ENCODE measurements at regions not wholly inside any gene's neighbourhood (a gene's known extent, or its start where the extent isn't known, plus 50 kb on each side); places are given as distances from the start of the nearest gene placed in this dataset.

DNA sequence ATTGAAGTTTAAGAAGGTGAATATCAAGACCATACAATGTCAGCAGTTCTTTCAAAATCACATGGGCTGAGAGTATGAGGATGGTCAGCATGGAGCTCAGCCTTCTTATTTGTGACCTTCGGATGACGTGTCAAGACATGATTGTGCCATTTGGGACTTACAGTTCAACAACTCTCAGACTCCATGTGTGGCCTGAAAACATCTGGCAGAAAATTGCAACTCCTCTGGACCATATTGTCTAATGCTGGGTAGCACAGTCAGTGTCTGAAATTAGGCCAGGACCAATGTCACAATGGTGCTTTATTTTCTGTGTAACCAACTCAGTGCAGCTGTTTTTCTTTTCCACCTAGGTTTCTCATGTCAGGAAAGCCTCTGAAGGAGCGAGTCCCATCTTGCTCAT is 483.5 kb upstream of the PKN2 start:
- H2BK15ac ChIP-seq (ENCODE audit: low read length), result no peak overlapping the region
- no peak overlapping the region for H3K4ac ChIP-seq (ENCODE audit: low read length)
- H2AFZ ChIP-seq (ENCODE audit: low read length), result no peak overlapping the region
- H4K91ac ChIP-seq (ENCODE audit: low read depth, low read length, poor library complexity), result no peak overlapping the region
- no peaks in the 10 kb centered on the region for H3K4me1 ChIP-seq (ENCODE audit: control insufficient read depth in 2 of 2, insufficient read depth in 1 of 2, low read depth in 1 of 2, low read length in 2 of 2)
- WGBS, 2 donors (ENCODE audit: extremely low coverage in 2 of 2, insufficient read length in 2 of 2, insufficient replicate concordance in 1 of 2), result no CpG with 5 or more reads among the region's 3 CpGs
- no peak overlapping the region for H3K4me3 ChIP-seq (ENCODE audit: low read length in 2 of 2)
- no peak overlapping the region for H4K8ac ChIP-seq (ENCODE audit: low read depth, low read length)
- H2AK5ac ChIP-seq (ENCODE audit: low read depth, low read length), result no peak overlapping the region
- no peak overlapping the region for H3K4me2 ChIP-seq (ENCODE audit: insufficient read depth, low read length, poor library complexity, severe bottlenecking)
- H3K18ac ChIP-seq (ENCODE audit: low read length), result no peak overlapping the region
- H3K9me3 ChIP-seq (replicated peaks in 1 of 2; ENCODE audit: control insufficient read depth in 2 of 2, insufficient read depth in 1 of 2, low read depth in 1 of 2, low read length in 2 of 2), result no peaks in the 10 kb centered on the region
- H3K9ac ChIP-seq (ENCODE audit: low read depth, low read length, poor library complexity), result no peak overlapping the region
- no peak overlapping the region for H3K14ac ChIP-seq (ENCODE audit: low read length)
- no peak overlapping the region for H3K27ac ChIP-seq (replicated peaks; ENCODE audit: low read length)
- H3K36me3 ChIP-seq (replicated peaks in 1 of 2; ENCODE audit: control insufficient read depth in 2 of 2, insufficient read depth in 2 of 2, low read length in 2 of 2), result no peaks in the 10 kb centered on the region
- no peaks in the 10 kb centered on the region for H3K27me3 ChIP-seq (ENCODE audit: control insufficient read depth in 3 of 3, insufficient read depth in 3 of 3, low read depth in 1 of 3, low read length in 3 of 3)
- no peak overlapping the region for H2BK12ac ChIP-seq (ENCODE audit: low read length)
- H2BK120ac ChIP-seq (ENCODE audit: low read depth, low read length), result no peak overlapping the region
- DNase-seq (ENCODE audit: low spot score), result no peak
- no peak overlapping the region for H3K23ac ChIP-seq (ENCODE audit: low read depth, low read length, poor library complexity)
- H3K79me1 ChIP-seq (ENCODE audit: low read depth, low read length), result no peaks in the 10 kb centered on the region
- no peak overlapping the region for H2BK5ac ChIP-seq (ENCODE audit: low read length)

DNA sequence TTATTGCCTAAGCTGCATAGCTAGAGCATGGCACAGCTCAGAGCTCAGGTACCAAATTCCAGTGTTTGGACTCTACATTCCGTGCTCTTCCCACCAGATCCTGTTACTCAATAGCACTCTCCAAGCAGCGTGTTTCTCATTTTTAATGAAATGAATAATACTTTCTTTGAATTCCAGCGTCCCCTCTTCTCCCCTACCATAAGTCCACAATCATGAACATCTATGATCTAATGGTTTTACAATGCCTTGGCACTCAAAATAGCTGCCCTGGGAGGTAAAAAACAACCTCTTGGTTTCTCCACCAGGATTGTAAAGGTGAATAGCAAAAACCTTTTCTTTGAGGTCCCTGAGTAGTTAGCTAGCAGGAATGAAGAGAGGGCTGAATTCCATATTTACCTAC is 480.0 kb upstream of the PKN2 start:
- H2AFZ ChIP-seq (ENCODE audit: low read length), result no peak overlapping the region
- H3K27ac ChIP-seq (replicated peaks; ENCODE audit: low read length), result no peak overlapping the region
- H3K9me3 ChIP-seq (replicated peaks in 1 of 2; ENCODE audit: control insufficient read depth in 2 of 2, insufficient read depth in 1 of 2, low read depth in 1 of 2, low read length in 2 of 2), result no peaks in the 10 kb centered on the region
- no CpG with 5 or more reads among the region's 3 CpGs for WGBS, 2 donors (ENCODE audit: extremely low coverage in 2 of 2, insufficient read length in 2 of 2, insufficient replicate concordance in 1 of 2)
- H2BK120ac ChIP-seq (ENCODE audit: low read depth, low read length), result no peak overlapping the region
- H4K8ac ChIP-seq (ENCODE audit: low read depth, low read length), result no peak overlapping the region
- H3K4ac ChIP-seq (ENCODE audit: low read length), result no peak overlapping the region
- H2BK5ac ChIP-seq (ENCODE audit: low read length), result no peak overlapping the region
- H3K36me3 ChIP-seq (replicated peaks in 1 of 2; ENCODE audit: control insufficient read depth in 2 of 2, insufficient read depth in 2 of 2, low read length in 2 of 2), result no peaks in the 10 kb centered on the region
- no peak overlapping the region for H3K4me3 ChIP-seq (ENCODE audit: low read length in 2 of 2)
- H3K27me3 ChIP-seq (ENCODE audit: control insufficient read depth in 3 of 3, insufficient read depth in 3 of 3, low read depth in 1 of 3, low read length in 3 of 3), result no peaks in the 10 kb centered on the region
- H4K91ac ChIP-seq (ENCODE audit: low read depth, low read length, poor library complexity), result no peak overlapping the region
- no peak overlapping the region for H3K9ac ChIP-seq (ENCODE audit: low read depth, low read length, poor library complexity)
- no peak overlapping the region for H3K23ac ChIP-seq (ENCODE audit: low read depth, low read length, poor library complexity)
- H3K14ac ChIP-seq (ENCODE audit: low read length), result no peak overlapping the region
- H3K79me1 ChIP-seq (ENCODE audit: low read depth, low read length), result no peaks in the 10 kb centered on the region
- no peak overlapping the region for H2BK15ac ChIP-seq (ENCODE audit: low read length)
- no peaks in the 10 kb centered on the region for H3K4me1 ChIP-seq (ENCODE audit: control insufficient read depth in 2 of 2, insufficient read depth in 1 of 2, low read depth in 1 of 2, low read length in 2 of 2)
- H3K4me2 ChIP-seq (ENCODE audit: insufficient read depth, low read length, poor library complexity, severe bottlenecking), result no peak overlapping the region
- H2AK5ac ChIP-seq (ENCODE audit: low read depth, low read length), result no peak overlapping the region
- DNase-seq (ENCODE audit: low spot score), result no peak
- no peak overlapping the region for H3K18ac ChIP-seq (ENCODE audit: low read length)
- H2BK12ac ChIP-seq (ENCODE audit: low read length), result no peak overlapping the region

DNA sequence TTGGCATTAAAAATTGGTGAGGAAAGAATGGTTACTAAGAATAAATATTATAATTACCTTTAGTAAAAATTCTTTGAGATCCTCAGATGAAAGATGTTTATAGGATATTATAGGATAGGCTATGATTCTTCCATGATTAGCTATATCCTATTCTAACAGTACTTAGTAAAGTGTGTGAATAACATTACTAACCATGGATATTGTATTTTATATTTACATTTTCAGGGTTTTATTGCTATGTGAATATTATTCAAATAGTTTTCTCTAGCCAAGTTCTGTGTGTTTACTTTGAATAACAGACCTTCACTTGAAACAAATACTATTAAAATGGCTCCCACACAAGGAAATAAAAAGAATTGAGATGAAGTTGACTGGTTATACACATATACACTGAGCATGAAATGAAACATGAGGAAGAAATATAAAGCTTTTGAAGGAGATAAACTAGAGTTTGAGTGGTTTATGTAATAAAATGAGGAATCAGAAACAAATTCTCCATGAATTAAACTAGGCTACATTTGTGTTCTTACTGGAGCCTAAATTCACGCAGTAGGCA is 479.4 kb upstream of the PKN2 start:
- no peak overlapping the region for H3K9ac ChIP-seq (ENCODE audit: low read depth, low read length, poor library complexity)
- H2BK5ac ChIP-seq (ENCODE audit: low read length), result no peak overlapping the region
- H4K91ac ChIP-seq (ENCODE audit: low read depth, low read length, poor library complexity), result no peak overlapping the region
- H2BK12ac ChIP-seq (ENCODE audit: low read length), result no peak overlapping the region
- H2AFZ ChIP-seq (ENCODE audit: low read length), result no peak overlapping the region
- H3K4me3 ChIP-seq (ENCODE audit: low read length in 2 of 2), result no peak overlapping the region
- no peaks in the 10 kb centered on the region for H3K27me3 ChIP-seq (ENCODE audit: control insufficient read depth in 3 of 3, insufficient read depth in 3 of 3, low read depth in 1 of 3, low read length in 3 of 3)
- no CpG with 5 or more reads among the region's 1 CpG for WGBS, 2 donors (ENCODE audit: extremely low coverage in 2 of 2, insufficient read length in 2 of 2, insufficient replicate concordance in 1 of 2)
- no peak overlapping the region for H2BK120ac ChIP-seq (ENCODE audit: low read depth, low read length)
- H3K18ac ChIP-seq (ENCODE audit: low read length), result no peak overlapping the region
- H2AK5ac ChIP-seq (ENCODE audit: low read depth, low read length), result no peak overlapping the region
- no peaks in the 10 kb centered on the region for H3K36me3 ChIP-seq (replicated peaks in 1 of 2; ENCODE audit: control insufficient read depth in 2 of 2, insufficient read depth in 2 of 2, low read length in 2 of 2)
- H3K23ac ChIP-seq (ENCODE audit: low read depth, low read length, poor library complexity), result no peak overlapping the region
- H2BK15ac ChIP-seq (ENCODE audit: low read length), result no peak overlapping the region
- H4K8ac ChIP-seq (ENCODE audit: low read depth, low read length), result no peak overlapping the region
- no peak overlapping the region for H3K4ac ChIP-seq (ENCODE audit: low read length)
- H3K4me2 ChIP-seq (ENCODE audit: insufficient read depth, low read length, poor library complexity, severe bottlenecking), result no peak overlapping the region
- no peak overlapping the region for H3K14ac ChIP-seq (ENCODE audit: low read length)
- no peak overlapping the region for H3K27ac ChIP-seq (replicated peaks; ENCODE audit: low read length)
- H3K4me1 ChIP-seq (ENCODE audit: control insufficient read depth in 2 of 2, insufficient read depth in 1 of 2, low read depth in 1 of 2, low read length in 2 of 2), result no peaks in the 10 kb centered on the region
- no peaks in the 10 kb centered on the region for H3K79me1 ChIP-seq (ENCODE audit: low read depth, low read length)
- no peak for DNase-seq (ENCODE audit: low spot score)
- H3K9me3 ChIP-seq (replicated peaks in 1 of 2; ENCODE audit: control insufficient read depth in 2 of 2, insufficient read depth in 1 of 2, low read depth in 1 of 2, low read length in 2 of 2), result no peaks in the 10 kb centered on the region

DNA sequence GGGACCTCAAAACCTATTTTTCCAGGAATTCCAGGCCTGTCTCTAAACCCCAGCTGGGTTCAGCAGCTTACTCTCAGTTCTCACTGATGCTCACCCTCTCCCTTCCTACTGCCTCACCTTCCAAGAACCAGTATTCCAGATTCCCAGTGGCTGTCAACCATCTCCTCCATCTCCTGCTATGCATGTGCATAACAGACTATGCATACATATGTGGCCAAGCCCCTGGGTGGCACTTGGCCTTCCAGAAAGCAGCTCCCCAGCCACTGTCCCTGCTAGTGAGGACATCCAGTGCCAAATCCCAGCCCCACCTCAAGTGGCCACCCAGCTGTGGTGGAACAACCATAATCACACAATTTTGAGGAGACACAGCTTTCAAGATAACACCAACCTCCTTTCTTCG is 475.7 kb upstream of the PKN2 start:
- Histone ChIP-seq H3K9me3 (replicated peaks in 1 of 2; ENCODE audit: control insufficient read depth in 2 of 2, insufficient read depth in 1 of 2, low read depth in 1 of 2, low read length in 2 of 2) (no peaks in the 10 kb centered on the region), H2BK5ac (ENCODE audit: low read length) (no peak overlapping the region), H3K79me1 (ENCODE audit: low read depth, low read length) (no peaks in the 10 kb centered on the region), H4K8ac (ENCODE audit: low read depth, low read length) (no peak overlapping the region), H3K4me3 (ENCODE audit: low read length in 2 of 2) (no peak overlapping the region), H3K18ac (ENCODE audit: low read length) (no peak overlapping the region), H3K27ac (replicated peaks; ENCODE audit: low read length) (no peak overlapping the region), H2BK120ac (ENCODE audit: low read depth, low read length) (no peak overlapping the region), H3K23ac (ENCODE audit: low read depth, low read length, poor library complexity) (no peak overlapping the region), H3K14ac (ENCODE audit: low read length) (no peak overlapping the region), H3K9ac (ENCODE audit: low read depth, low read length, poor library complexity) (no peak overlapping the region), H2BK15ac (ENCODE audit: low read length) (no peak overlapping the region), H3K27me3 (ENCODE audit: control insufficient read depth in 3 of 3, insufficient read depth in 3 of 3, low read depth in 1 of 3, low read length in 3 of 3) (no peaks in the 10 kb centered on the region), H4K91ac (ENCODE audit: low read depth, low read length, poor library complexity) (no peak overlapping the region), H2BK12ac (ENCODE audit: low read length) (no peak overlapping the region), H2AFZ (ENCODE audit: low read length) (no peak overlapping the region), H3K36me3 (replicated peaks in 1 of 2; ENCODE audit: control insufficient read depth in 2 of 2, insufficient read depth in 2 of 2, low read length in 2 of 2) (no peaks in the 10 kb centered on the region), H3K4me2 (ENCODE audit: insufficient read depth, low read length, poor library complexity, severe bottlenecking) (no peak overlapping the region), H2AK5ac (ENCODE audit: low read depth, low read length) (no peak overlapping the region), H3K4me1 (ENCODE audit: control insufficient read depth in 2 of 2, insufficient read depth in 1 of 2, low read depth in 1 of 2, low read length in 2 of 2) (no peaks in the 10 kb centered on the region), H3K4ac (ENCODE audit: low read length) (no peak overlapping the region)
- WGBS, 2 donors (ENCODE audit: extremely low coverage in 2 of 2, insufficient read length in 2 of 2, insufficient replicate concordance in 1 of 2), result no CpG with 5 or more reads among the region's 1 CpG
- DNase-seq (ENCODE audit: low spot score), result no peak
